ENCODE measurements at regions not wholly inside any gene's neighbourhood (a gene's known extent, or its start where the extent isn't known, plus 50 kb on each side); places are given as distances from the start of the nearest gene placed in this dataset.

GRCh38 chr5:57332361-57332760 is 150.2 kb downstream of the ACTBL2 start:
- H3K9me3 Mint-ChIP-seq: no peaks in the 10 kb centered on the region
- H3K36me3 Mint-ChIP-seq (ENCODE audit: low read depth): no peaks in the 10 kb centered on the region
- no peak for DNase-seq
- H3K27ac Mint-ChIP-seq: no peak overlapping the region
- H3K4me1 Mint-ChIP-seq (ENCODE audit: low read depth): peaks cover 8% of the 10 kb centered on the region
- peaks cover 3% of the 10 kb centered on the region for H3K27me3 Mint-ChIP-seq
- no peak overlapping the region for H3K4me3 Mint-ChIP-seq

GRCh38 chr5:57327561-57328367 is 153.9 kb downstream of the GPBP1 start:
- H3K9me3 Mint-ChIP-seq: no peaks in the 10 kb centered on the region
- peaks cover 19% of the 10 kb centered on the region for H3K4me1 Mint-ChIP-seq (ENCODE audit: low read depth)
- peaks cover 3% of the 10 kb centered on the region for H3K27me3 Mint-ChIP-seq
- no peaks in the 10 kb centered on the region for H3K36me3 Mint-ChIP-seq (ENCODE audit: low read depth)
- DNase-seq: no peak
- no peak overlapping the region for H3K27ac Mint-ChIP-seq
- no peak overlapping the region for H3K4me3 Mint-ChIP-seq

GRCh38 chr5:57325678-57326397 is 152.0 kb downstream of the GPBP1 start:
- Mint-ChIP-seq H3K4me3 (no peak overlapping the region), H3K27me3 (peaks cover 5% of the 10 kb centered on the region), H3K4me1 (ENCODE audit: low read depth) (peaks cover 19% of the 10 kb centered on the region), H3K36me3 (ENCODE audit: low read depth) (no peaks in the 10 kb centered on the region), H3K9me3 (no peaks in the 10 kb centered on the region), H3K27ac (no peak overlapping the region)
- no peak for DNase-seq

- H3K27me3 Mint-ChIP-seq: peaks cover 6% of the 10 kb centered on the region
- no peak overlapping the region for H3K27ac Mint-ChIP-seq
- no peak overlapping the region for H3K4me3 Mint-ChIP-seq
- no peaks in the 10 kb centered on the region for H3K36me3 Mint-ChIP-seq (ENCODE audit: low read depth)
- H3K9me3 Mint-ChIP-seq: no peaks in the 10 kb centered on the region
- peaks cover 19% of the 10 kb centered on the region for H3K4me1 Mint-ChIP-seq (ENCODE audit: low read depth)
- DNase-seq: no peak
Observed at GRCh38 chr5:57324861-57325260, 151.0 kb downstream of the GPBP1 start.

GRCh38 chr5:57324181-57324580 is 150.3 kb downstream of the GPBP1 start:
- no peak overlapping the region for H3K4me3 Mint-ChIP-seq
- H3K9me3 Mint-ChIP-seq: no peaks in the 10 kb centered on the region
- no peak for DNase-seq
- peaks cover 19% of the 10 kb centered on the region for H3K4me1 Mint-ChIP-seq (ENCODE audit: low read depth)
- H3K36me3 Mint-ChIP-seq (ENCODE audit: low read depth): no peaks in the 10 kb centered on the region
- peak overlapping the region; percentile 54 for H3K27ac Mint-ChIP-seq
- H3K27me3 Mint-ChIP-seq: peaks cover 6% of the 10 kb centered on the region

GRCh38 chr5:57320582-57320981 is 146.7 kb downstream of the GPBP1 start:
- Mint-ChIP-seq H3K4me3 (no peak overlapping the region), H3K4me1 (ENCODE audit: low read depth) (peaks cover 9% of the 10 kb centered on the region), H3K27me3 (peaks cover 8% of the 10 kb centered on the region), H3K36me3 (ENCODE audit: low read depth) (no peaks in the 10 kb centered on the region), H3K9me3 (no peaks in the 10 kb centered on the region), H3K27ac (no peak overlapping the region)
- DNase-seq: no peak

- no peaks in the 10 kb centered on the region for H3K36me3 Mint-ChIP-seq (ENCODE audit: low read depth)
- peaks cover 8% of the 10 kb centered on the region for H3K27me3 Mint-ChIP-seq
- peaks cover 9% of the 10 kb centered on the region for H3K4me1 Mint-ChIP-seq (ENCODE audit: low read depth)
- H3K9me3 Mint-ChIP-seq: no peaks in the 10 kb centered on the region
- no peak overlapping the region for H3K27ac Mint-ChIP-seq
- no peak for DNase-seq
- no peak overlapping the region for H3K4me3 Mint-ChIP-seq
Observed at GRCh38 chr5:57319628-57320027, 145.8 kb downstream of the GPBP1 start.

- Mint-ChIP-seq H3K9me3 (no peaks in the 10 kb centered on the region), H3K36me3 (ENCODE audit: low read depth) (no peaks in the 10 kb centered on the region), H3K4me3 (no peak overlapping the region), H3K27me3 (peaks cover 8% of the 10 kb centered on the region), H3K27ac (no peak overlapping the region), H3K4me1 (ENCODE audit: low read depth) (no peaks in the 10 kb centered on the region)
- no peak for DNase-seq
Observed at GRCh38 chr5:57318251-57318650, 144.4 kb downstream of the GPBP1 start.

- H3K4me3 Mint-ChIP-seq: no peak overlapping the region
- peaks cover 7% of the 10 kb centered on the region for H3K27me3 Mint-ChIP-seq
- no peak for DNase-seq
- no peaks in the 10 kb centered on the region for H3K9me3 Mint-ChIP-seq
- H3K27ac Mint-ChIP-seq: no peak overlapping the region
- H3K4me1 Mint-ChIP-seq (ENCODE audit: low read depth): no peaks in the 10 kb centered on the region
- H3K36me3 Mint-ChIP-seq (ENCODE audit: low read depth): no peaks in the 10 kb centered on the region
Observed at GRCh38 chr5:57317341-57317740, 143.5 kb downstream of the GPBP1 start.

GRCh38 chr5:57316798-57317327 is 143.0 kb downstream of the GPBP1 start:
- Mint-ChIP-seq H3K27me3 (peaks cover 5% of the 10 kb centered on the region), H3K9me3 (no peaks in the 10 kb centered on the region), H3K36me3 (ENCODE audit: low read depth) (no peaks in the 10 kb centered on the region), H3K4me3 (no peak overlapping the region), H3K4me1 (ENCODE audit: low read depth) (no peaks in the 10 kb centered on the region), H3K27ac (no peak overlapping the region)
- DNase-seq: no peak

GRCh38 chr5:57315941-57316340 is 142.1 kb downstream of the GPBP1 start:
- no peaks in the 10 kb centered on the region for H3K9me3 Mint-ChIP-seq
- peaks cover 5% of the 10 kb centered on the region for H3K27me3 Mint-ChIP-seq
- H3K4me3 Mint-ChIP-seq: no peak overlapping the region
- H3K27ac Mint-ChIP-seq: no peak overlapping the region
- no peaks in the 10 kb centered on the region for H3K36me3 Mint-ChIP-seq (ENCODE audit: low read depth)
- H3K4me1 Mint-ChIP-seq (ENCODE audit: low read depth): no peaks in the 10 kb centered on the region
- DNase-seq: no peak
